HG03060 (cell line): ENCODE measurements at regions not wholly inside any gene's neighbourhood (a gene's known extent, or its start where the extent isn't known, plus 50 kb on each side); places are given as distances from the start of the nearest gene placed in this dataset.
"Not testable (repeated sequence)": the region's sequence is repeated elsewhere in the genome, so short reads cannot be mapped to it uniquely, and the experiment has no call there.

Experiments
- ATAC-seq: cut with Tn5 transposase; IDR thresholded peaks from one replicate; pipeline ENCODE4 v1.9.1; 2021; ENCODE audit warnings: low read depth, moderate number of reproducible peaks; ENCODE audit not compliant: unreplicated experiment

DNA sequence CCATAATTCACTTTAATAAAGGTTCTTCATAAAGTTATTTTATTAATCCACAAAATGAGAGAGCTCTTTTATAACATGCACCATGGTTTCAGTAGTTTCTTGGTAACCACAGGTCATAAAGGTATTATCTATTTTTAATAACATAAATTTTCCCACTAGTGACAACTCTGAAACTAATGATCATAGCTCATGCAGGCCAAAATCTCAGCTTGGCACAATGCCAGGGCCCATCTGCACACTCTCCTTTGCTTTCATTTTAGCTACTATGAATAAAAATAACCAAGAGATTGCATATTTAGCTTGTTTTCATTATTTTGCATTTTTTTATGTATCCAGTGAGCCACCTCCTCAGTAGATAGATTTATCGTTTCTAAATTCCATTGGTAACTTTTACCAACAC, 691.8 kb upstream of the CHAC2 start:
- ATAC-seq = no peak

DNA sequence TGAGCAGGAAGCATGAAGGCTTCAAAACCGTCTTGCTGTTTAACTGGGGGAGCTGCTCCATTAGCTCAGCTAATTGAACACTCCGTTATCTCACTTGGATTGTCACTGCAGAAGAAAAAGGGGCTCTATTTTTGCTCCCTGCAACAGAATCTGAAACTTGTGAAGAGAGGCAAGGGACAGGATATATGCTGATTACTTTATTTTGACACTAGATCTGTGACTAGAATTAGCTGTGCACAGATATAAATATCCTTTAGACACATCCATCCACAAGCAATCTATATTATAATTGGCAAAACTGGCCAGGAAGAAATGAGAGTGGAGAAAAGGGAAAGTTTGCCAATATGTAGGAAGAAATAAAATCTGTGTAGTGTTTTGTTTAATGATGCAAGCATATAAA, 700.1 kb upstream of the CHAC2 start:
- no peak for ATAC-seq

DNA sequence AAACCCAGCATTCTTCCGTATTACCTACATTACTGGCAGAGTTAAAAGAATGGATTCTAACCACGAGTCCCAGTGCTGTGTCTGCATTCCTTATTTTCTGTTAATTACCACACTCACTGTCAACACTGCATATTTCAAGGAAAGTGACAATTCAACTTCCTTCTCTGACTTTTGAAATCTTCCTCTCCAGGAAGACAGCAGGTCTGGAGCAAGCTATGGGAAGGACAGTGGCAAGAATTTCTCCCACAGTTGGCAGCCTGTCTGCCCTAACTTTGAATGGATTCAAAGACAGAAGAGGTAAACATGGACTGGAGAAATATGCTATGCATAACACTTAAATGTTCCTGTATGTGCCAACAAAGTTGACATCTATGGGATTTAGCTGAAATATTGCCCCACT, 700.5 kb upstream of the CHAC2 start:
- no peak for ATAC-seq

DNA sequence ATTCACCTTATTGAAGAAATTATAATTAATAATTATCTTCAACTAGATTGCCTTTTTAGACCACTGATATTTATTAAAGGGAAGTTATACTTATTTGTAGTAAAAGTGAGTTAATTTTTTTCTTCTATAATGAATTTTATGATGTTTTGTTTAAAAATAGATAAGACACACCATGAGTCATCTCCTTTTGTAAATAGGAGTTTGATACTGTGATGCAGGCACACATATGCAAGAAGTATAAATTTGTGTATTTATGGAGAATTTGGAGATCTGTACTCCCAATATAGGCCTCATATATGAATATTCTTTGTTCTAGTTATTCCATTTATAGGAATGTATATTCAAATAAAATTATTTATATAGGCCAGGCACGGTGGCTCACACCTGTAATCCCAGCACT, 703.5 kb upstream of the CHAC2 start:
- ATAC-seq = no peak

DNA sequence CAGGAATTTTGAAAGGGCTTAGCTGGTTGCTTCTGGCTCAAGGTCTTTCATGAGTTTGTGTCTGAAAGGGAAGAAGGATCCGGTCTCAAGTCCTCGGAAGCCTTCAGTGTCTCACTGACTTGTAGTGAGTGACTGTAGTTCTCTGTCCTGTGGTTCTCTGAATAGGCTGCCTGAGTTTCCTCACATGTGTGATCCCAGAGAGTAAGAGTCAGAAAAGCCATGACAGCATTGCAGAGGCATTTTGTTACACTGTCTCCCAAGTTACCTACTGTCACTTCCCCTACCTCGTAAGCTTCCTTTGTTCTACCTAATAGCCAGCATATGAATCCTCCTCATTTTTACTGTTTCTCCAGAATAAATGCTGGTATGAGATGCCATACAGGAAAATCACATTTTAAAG, 709.1 kb upstream of the CHAC2 start:
- ATAC-seq = no peak

DNA sequence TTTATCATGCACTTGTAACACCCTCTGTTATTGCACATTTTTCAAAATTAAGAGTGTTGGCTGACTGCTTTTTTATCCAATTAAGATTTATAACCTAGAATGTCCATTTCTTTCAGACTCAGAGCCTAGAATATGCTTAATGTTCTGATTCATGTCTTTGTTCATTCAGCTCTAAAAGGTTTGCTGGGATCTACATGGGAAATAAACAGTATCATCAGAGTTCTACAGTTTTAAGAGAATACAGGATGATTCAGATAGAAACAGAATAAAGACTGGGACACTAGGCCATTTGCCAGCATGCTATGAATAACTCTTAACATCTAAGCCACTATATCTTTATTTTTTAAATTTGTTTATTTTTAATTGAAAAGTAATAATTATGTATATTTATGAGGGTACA, 713.7 kb upstream of the CHAC2 start:
- ATAC-seq = no peak

DNA sequence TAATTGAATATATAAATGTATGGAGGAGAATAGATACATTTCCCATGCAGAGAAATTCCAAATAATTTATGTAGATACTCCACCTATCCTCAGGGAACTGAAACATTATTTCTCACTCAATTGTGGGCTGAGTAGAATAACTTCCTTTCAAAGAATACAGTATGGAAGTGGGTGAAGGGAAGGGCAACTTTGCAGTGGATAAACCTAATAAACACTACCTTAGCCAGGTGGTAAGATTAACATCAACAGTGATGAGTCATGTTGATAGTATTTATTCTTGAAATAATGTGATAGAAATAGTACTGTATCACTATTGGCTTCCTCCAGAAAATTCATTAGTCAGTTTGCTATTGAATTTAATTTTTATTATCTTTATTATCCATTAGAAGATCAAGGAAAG, 716.4 kb upstream of the CHAC2 start:
- ATAC-seq = no peak

DNA sequence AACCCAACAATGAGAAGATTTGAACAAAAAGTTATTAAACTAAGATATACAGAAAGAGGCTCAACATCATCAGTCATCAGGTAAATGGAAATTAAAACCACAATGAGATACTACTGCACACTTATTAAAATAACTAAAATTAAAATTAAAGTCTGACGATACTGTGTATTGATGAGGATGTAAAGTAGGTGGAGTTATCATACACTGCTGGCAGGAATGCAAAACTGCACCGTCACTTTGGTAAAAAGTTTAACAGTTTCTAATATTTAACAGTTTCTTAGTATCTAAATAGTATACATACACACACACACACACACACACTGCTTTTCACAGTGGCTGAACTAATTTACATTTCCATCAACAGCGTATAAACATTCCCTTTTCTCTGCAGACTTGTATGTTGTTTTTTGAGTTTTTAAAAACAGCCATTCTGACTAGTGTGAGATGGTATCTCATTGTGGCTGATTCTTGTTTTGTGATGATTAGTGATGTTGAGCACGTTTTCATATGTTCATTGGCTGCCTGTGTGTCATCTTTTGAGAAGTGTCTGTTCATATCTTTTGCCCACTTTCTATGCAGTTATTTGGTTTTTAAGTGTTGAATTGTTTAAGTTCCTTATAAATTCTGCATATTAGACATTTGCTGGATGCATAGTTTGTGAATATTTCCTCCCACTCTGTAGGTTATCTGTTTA, 726.9 kb upstream of the CHAC2 start:
- ATAC-seq = no peak

DNA sequence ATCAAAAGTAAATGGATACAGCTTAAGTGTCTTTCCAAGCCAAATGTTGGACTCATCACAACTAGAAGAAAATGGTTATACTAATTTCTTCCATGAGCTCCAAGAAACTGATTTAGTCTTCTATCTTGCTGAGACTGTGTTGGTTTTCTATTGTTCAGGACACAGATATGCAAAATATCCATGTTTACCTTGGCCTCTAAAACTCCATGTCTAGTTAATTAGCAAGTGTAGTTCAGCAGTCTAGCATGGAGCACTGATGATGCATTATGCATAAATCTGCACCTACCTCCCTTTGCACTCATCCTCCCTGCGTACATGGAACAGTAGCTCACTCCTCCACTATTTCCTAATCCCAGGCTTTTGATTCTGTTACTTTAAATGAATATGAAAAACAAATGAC, 731.4 kb upstream of the CHAC2 start:
- ATAC-seq = no peak

DNA sequence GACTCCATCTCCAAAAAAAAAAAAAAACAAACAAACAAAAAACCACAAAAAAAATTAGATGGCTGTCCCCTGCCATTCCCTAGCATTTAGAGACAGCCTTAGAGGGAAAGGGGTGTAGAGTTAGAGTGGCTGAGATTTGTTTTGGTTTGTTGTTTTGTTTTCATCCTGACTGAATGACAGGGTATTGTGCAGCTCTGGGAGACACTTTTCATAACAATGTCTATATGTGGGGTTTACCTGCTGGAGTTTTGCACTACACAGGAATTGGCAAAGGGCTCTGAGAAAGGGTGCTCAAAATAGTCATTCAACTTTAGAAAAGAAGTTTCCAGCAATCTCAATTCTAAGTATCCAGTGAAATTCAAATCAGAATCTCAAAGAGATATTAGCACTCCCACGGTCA, 732.5 kb upstream of the CHAC2 start:
- ATAC-seq = no peak

DNA sequence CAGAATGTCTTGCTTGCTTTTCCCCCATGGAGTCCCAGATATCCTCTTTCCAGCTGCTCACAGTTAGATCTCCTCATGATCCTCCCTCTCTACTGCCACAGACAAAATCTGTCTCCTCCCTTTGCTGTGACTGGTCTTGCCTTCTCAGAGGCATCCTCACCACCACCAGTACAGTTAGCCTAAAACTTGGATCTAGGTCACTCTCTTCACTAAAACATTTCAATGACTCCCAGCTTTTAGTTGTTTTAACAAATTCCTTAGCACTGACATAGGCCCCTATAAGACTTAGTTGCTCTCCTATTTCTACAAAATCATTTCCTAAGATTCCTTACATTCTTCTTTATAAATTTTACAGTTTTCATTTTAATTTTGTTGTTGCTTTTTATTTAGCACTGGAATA, 734.2 kb upstream of the CHAC2 start:
- ATAC-seq = no peak

DNA sequence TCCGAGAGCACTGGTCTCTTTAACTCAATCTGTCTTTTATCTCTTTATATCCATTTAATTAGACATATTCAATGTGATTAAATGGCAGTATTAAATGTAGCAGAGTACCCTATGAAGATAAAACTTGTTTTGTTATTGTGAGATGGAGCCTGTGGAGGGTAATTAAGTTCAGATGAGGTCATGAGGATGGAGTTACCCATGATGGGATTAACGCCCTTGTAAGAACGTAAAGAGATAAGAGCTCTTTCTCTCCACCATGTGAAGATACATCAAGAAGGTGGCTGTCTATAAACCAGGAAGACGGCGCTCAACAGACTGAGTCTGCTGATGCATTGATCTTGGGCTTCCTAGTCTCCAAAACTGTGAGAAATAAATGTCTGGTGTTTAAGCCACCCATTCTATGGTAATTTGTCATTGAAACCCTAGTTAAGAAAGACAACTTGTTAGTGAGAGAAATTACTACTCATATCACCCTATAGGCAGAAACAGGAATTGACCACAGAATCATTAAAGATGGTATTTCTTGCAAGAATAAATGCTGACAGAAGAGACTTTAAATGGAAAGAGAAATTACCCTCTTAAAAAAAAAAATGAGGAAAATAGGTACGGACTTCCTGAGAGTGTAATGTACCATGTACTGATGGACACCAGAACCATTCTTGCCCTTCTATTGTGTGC, 738.7 kb upstream of the CHAC2 start:
- ATAC-seq = no peak

DNA sequence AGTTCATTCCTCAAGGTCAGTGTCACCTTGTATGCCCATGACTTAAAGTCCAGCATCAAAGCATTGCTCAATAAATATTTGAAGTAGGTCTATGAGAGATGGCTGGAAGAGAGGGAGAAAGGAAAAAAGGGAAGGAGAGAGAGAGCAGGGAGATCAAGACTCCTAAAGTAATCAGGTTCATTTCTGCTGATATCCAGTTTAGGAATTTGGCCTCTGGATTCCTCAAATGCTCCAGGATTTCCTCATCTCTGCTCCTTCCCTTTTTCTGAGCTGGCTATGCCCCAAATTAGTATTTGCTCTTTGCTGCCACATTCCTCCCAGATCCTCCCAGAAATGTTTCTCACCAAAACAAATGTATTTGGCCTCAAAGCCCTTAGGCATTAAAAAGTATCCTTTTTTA, 739.4 kb upstream of the CHAC2 start:
- no peak for ATAC-seq

DNA sequence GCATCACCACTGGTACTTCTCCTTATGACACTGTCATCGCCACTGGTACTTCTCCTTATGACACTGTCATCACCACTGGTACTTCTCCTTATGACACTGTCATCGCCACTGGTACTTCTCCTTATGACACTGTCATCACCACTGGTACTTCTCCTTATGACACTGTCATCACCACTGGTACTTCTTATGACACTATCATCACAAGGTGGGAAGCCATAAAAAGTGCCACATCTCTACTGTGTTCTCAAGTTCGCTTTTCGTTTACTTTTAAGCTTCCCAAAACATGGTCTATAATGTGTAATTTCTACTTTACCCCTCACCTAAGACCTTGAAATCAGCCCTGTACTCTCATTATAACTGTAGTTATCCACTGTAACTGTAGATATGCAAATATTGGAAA, 745.4 kb upstream of the CHAC2 start:
- ATAC-seq = not testable (repeated sequence)

DNA sequence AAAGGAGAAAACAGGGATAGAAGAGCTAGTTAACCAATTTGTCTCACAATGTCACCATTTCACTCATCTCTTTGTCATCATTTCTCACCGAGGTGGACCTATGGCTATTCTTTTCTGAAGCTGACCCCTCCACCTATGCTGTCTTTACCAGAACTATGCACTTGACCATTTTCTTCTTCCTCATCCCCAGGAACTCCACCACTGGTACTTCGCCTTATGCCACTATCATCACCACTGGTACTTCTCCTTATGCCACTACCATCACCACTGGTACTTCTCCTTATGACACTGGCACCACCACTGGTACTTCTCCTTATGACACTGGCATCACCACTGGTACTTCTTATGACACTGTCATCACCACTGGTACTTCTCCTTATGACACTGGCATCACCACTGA, 745.8 kb upstream of the CHAC2 start:
- ATAC-seq = no peak

DNA sequence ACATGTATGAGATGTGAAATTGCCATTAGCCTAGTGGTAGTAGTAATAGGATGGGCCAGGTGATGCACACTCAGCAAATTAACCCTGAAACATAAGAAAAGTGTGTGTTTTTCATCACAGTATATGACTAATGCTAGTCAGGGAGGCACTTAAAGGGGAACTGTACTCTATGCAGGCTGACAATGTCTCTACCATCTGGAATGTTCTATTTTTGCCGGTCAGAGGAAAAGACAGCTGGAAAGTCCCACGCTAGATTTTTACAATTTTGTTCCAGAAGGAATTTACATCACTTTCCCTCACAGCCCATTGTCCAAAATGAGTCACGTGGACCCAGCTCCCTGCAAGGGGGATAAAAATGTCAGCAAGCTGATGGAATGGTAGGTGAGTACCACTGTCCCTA, 746.3 kb upstream of the CHAC2 start:
- no peak for ATAC-seq

DNA sequence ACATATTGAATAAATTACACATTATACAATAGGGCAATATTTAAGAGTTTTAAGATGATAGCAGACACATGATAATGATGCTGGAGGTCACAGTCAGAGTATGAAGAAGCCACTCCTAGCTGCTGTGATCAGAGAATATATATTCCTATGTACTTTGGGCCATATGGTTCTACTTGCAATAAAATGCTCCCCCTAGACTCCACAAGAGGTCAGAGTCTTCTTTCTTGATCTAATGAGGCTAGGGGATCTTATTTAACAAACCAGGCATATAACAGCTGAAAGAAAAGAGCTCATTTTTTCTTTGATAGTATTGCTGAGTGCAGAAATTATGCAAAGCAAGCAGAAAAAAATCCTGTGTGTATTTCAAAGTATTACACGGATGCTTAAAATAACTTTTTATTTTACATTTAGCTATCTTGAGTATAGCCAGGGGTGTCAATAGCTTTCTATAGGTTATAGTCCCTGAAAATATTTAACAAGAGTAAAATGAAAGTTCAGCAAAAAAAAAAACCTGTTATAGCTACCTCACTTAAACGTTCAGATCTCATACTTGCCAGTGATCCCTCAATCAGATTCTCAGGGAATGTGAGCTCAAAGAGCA, 748.7 kb upstream of the CHAC2 start:
- no peak for ATAC-seq

DNA sequence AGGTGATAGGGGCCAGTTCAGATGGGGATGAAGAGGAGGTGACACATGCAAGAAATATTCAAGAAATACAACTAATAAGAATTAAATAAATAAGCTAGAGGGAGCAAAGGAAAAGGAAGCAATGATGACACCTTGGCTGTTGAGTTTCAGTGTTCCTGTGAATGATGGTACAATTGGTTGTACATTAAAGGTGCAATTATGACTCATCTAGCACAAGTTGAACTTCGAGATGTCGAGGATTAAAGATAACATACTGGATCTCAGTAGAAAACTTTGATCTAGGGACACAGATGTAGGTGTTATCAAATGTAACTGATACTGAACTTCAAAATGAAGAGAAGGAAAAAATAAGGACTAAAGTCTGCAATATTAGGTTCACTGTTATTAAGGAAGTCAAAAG, 760.6 kb upstream of the CHAC2 start:
- no peak for ATAC-seq

DNA sequence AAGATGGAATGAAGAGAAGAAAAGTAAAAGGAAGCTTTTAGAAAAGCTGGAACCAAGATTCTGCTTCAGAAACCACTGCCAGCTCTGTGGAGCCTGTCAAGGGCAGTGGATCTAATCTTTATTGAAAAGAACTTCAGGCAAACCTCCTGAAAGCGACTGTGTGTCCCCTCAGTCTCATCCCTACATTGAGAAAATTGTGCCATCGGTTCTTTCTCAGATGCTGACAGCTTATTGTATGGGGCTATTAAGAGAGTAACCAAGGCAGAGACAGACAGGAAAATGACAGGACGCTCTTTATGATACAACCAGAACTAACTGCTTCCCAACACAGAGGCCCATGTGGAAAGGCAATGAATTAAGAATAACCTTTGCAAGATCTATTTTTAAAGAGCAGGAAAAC, 763.2 kb upstream of the CHAC2 start:
- no peak for ATAC-seq

DNA sequence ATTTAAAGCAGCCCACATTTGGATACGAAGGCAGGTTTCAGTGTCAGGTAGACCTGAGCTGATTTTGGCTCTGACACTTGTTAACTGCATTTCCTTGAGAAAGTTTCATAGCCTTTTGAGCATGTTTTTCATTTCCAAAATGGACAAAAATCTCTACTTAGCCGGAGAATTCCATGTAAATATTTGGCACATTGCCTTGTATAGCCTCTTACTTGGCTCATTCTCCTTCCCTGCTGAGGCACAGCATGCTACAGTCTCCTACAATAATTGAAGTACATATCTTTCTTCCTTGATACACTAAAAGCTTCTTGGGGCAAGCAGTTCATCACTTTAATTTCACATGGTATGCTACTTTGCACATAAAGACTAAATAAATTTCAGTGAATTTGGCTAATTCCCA, 772.2 kb upstream of the CHAC2 start:
- ATAC-seq = no peak

DNA sequence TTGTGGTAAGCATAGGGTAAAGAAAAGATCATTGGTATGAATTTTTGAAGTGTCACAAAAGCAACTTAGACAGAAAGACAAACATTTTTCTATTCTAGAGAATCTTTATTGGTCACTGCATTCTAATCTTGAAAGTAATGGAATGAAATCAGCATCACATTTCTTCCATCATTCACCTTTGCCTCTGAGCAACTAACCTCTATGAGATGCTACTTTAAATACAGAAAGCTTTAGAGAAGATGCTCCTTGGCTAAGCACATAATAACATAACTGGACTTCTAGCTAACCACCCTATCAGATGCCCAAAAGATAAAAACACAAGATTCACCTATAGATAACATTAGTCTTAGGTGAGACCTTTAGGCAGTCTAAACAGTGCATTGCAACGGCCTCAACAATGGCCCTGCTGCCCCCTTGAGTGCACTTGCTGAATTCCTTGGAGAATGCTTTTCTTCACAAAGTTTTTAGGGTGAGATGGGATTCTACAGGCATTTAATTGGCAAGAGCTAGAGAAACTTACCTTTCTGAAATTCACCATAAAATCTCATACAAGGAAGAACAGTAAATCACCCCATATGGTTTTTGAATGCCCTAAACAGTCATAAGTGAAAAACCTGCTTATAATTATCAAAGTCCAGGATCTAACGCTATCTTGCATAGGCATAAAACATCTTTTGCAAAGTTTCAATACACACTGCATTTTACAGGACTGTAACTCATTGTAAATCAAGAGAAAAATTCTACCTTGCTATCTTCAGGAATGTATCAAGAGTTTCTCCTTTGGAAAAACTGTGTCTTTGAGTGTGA, 791.3 kb upstream of the CHAC2 start:
- no peak for ATAC-seq
